Nephron progenitor cell (in vitro differentiated cells): ENCODE measurements at regions not wholly inside any gene's neighbourhood (a gene's known extent, or its start where the extent isn't known, plus 50 kb on each side); places are given as distances from the start of the nearest gene placed in this dataset.

Source experiments
- DNase-seq: peaks from one replicate; pipeline ENCODE4 v3.0.0; 2021
- H3K27ac Mint-ChIP-seq: 2 replicates; pipeline ENCODE4 v1.8.0; 2021; ENCODE audit warnings: mild to moderate bottlenecking, moderate library complexity, mixed read lengths
- H3K27me3 Mint-ChIP-seq: 2 replicates; pipeline ENCODE4 v1.8.0; 2021; ENCODE audit warnings: mild to moderate bottlenecking, low read depth, mixed read lengths; ENCODE audit not compliant: poor library complexity
- H3K36me3 Mint-ChIP-seq: 2 replicates; pipeline ENCODE4 v1.8.0; 2021; ENCODE audit warnings: low read depth, mixed read lengths
- H3K4me1 Mint-ChIP-seq: 2 replicates; pipeline ENCODE4 v1.8.0; 2021; ENCODE audit warnings: mixed read lengths
- H3K4me3 Mint-ChIP-seq: 2 replicates; pipeline ENCODE4 v1.8.0; 2021; ENCODE audit warnings: mild to moderate bottlenecking, moderate library complexity, mixed read lengths
- H3K9me3 Mint-ChIP-seq: 2 replicates; pipeline ENCODE4 v1.8.0; 2021; ENCODE audit warnings: mild to moderate bottlenecking, moderate library complexity, mixed read lengths
- CTCF ChIP-seq: fragments of 200-600 bp; sonication (generic); IDR thresholded peaks from 2 replicates; pipeline ENCODE4 v1.5.0; 2021; ENCODE audit warnings: antibody characterized with exemption

DNA sequence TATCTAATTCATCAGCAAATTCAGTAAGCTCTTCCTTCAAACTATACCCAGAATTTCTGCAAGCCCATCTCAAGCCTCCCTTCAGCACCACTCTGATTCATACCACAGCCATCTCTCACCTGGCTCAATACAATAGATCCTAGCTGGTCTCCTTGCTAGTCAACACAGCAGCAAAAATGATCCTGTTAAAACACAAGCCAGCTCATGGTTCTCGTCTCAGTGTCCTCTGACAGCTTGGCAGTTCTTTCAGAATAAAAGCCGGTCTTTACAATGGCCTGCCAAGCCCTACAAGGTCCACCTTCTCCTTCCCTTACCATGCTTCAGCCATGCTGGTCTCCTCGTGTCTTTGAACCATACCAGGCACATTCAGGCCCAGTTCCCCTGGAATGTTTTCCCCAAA lies 296.9 kb upstream of the RND3 start:
- H3K4me1 Mint-ChIP-seq: peaks cover 20% of the 10 kb centered on the region
- DNase-seq: no peak
- H3K4me3 Mint-ChIP-seq: no peak overlapping the region
- TF ChIP-seq CTCF: no peak
- peaks cover 3% of the 10 kb centered on the region for H3K27me3 Mint-ChIP-seq
- no peaks in the 10 kb centered on the region for H3K36me3 Mint-ChIP-seq
- no peak overlapping the region for H3K27ac Mint-ChIP-seq
- H3K9me3 Mint-ChIP-seq: peaks cover 6% of the 10 kb centered on the region

GRCh38 chr2:150783896-150784295 lies 296.4 kb upstream of the RND3 start:
- no peak for TF ChIP-seq CTCF
- Mint-ChIP-seq H3K4me3 (no peak overlapping the region), H3K36me3 (no peaks in the 10 kb centered on the region), H3K9me3 (peaks cover 6% of the 10 kb centered on the region), H3K4me1 (peaks cover 24% of the 10 kb centered on the region), H3K27me3 (peaks cover 3% of the 10 kb centered on the region), H3K27ac (no peak overlapping the region)
- no peak for DNase-seq

DNA sequence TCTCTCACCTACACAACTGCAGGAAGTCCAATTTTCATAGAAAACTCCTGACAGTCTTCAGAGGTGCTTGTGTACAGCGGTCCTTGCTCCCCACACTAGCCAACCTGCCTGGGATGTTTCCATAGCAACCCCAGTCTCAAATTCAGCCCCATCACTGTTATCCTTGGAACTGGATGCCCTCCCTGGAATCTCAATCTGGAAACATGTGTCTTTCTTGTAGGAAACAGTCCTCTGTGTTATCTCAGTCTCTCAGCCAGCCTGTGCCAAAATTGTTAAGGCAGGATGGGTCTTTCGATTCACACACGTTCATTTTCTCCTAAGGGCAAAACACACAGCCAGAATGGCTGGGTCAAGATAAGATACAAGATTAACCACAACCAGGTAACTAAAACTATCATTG lies 295.5 kb upstream of the RND3 start:
- H3K4me1 Mint-ChIP-seq: peaks cover 33% of the 10 kb centered on the region
- DNase-seq: no peak
- peaks cover 6% of the 10 kb centered on the region for H3K9me3 Mint-ChIP-seq
- H3K4me3 Mint-ChIP-seq: no peak overlapping the region
- H3K36me3 Mint-ChIP-seq: no peaks in the 10 kb centered on the region
- peaks cover 3% of the 10 kb centered on the region for H3K27me3 Mint-ChIP-seq
- no peak overlapping the region for H3K27ac Mint-ChIP-seq
- no peak for TF ChIP-seq CTCF

DNA sequence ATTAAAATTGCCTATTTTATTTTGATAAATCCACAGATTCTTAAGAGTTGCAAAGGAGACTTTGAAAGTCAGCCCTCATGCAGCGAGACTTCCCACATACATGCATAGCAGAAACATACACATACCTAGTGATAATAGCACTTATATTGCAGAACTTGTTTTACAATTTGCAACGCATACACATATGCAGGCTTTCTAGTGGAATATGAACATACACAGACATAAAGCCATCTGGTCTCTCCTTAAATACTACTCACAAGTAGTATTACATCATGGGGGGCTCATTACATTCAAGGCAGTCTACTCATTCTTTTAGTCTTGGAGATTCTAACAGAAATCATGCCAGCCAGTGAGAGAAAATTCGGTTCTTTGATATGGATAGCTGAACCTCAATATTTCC lies 295.1 kb upstream of the RND3 start:
- TF ChIP-seq CTCF: no peak
- no peak overlapping the region for H3K27ac Mint-ChIP-seq

DNA sequence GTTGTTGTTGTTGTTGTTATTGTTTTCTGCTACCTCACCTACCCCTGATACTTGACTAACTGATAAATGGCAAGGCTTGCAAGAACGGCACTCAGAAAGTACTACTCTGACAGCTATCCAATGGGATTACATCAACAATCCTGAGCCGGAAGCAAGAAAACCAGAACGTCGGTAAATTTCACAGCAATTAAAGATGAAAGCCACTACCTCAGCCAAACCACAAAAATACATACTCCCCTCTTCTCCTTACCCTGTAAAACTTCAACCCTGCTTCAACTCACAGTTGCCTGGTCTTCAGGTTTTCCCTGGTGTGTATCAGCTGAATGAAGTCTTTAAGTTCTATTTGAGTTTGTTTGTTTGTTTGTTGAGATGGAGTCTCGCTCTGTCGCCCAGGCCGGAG lies 293.7 kb upstream of the RND3 start:
- no peaks in the 10 kb centered on the region for H3K36me3 Mint-ChIP-seq
- no peak overlapping the region for H3K27ac Mint-ChIP-seq
- no peak overlapping the region for H3K4me3 Mint-ChIP-seq
- peaks cover 34% of the 10 kb centered on the region for H3K4me1 Mint-ChIP-seq
- H3K27me3 Mint-ChIP-seq: peaks cover 3% of the 10 kb centered on the region
- TF ChIP-seq CTCF: no peak
- DNase-seq: no peak
- H3K9me3 Mint-ChIP-seq: no peaks in the 10 kb centered on the region

More for the DNA sequence above, 295.1 kb upstream of the RND3 start:
- Mint-ChIP-seq H3K9me3 (peaks cover 6% of the 10 kb centered on the region), H3K4me3 (no peak overlapping the region), H3K4me1 (peaks cover 34% of the 10 kb centered on the region), H3K36me3 (no peaks in the 10 kb centered on the region), H3K27me3 (peaks cover 3% of the 10 kb centered on the region)
- no peak for DNase-seq

- Mint-ChIP-seq H3K4me1 (peaks cover 34% of the 10 kb centered on the region), H3K9me3 (no peaks in the 10 kb centered on the region), H3K36me3 (no peaks in the 10 kb centered on the region), H3K27me3 (no peaks in the 10 kb centered on the region), H3K27ac (peak overlapping the region; percentile 8), H3K4me3 (no peak overlapping the region)
- DNase-seq: no peak
- TF ChIP-seq CTCF: no peak
These were observed 291.4 kb upstream of the RND3 start for GRCh38 chr2:150778828-150779227.
